GM19238 (cell line): ENCODE measurements at regions not wholly inside any gene's neighbourhood (a gene's known extent, or its start where the extent isn't known, plus 50 kb on each side); places are given as distances from the start of the nearest gene placed in this dataset.
"Not testable (repeated sequence)": the region's sequence is repeated elsewhere in the genome, so short reads cannot be mapped to it uniquely, and the experiment has no call there.

Source experiments
- DNase-seq: peaks from one replicate; pipeline ENCODE4 v3.0.0; 2011; ENCODE audit warnings: low spot score; ENCODE audit not compliant: insufficient read length

DNA sequence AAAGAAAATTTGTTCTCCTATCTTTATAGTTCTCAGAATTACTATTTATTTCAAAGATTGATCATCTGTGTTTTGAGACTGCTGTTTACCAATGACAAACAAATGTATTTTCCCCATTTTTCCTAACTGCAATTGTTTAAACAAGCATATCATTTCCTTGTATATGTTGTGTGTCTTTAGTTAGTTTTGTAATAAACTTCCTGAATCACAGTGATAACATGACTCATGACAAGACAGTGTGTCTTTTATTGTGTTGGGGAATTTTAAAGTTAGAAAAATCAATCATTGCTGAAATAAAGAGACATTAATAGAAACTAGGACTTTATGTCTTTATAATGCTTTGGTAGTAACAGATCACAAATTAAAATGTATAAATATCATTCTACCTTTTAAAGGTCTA lies 348.5 kb downstream of the KCNJ2 start:
- DNase-seq, result no peak

DNA sequence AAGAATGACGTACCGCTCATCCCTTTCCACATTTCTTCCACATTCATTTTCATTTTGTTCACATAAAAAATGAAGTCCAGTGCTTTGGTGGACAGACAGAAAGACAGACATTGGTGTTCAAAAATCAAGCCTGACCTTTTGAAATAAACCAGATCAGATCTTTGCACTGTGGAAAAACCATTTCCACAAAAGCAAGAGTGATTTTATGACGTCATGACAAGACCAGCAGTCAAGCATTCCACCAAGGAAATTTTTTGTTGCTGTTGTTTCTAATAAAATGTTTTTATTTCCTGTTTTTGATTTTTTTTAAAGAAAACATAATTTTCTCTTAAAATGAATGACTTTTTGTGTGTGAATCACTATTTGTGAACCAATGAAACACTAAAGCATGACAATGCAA lies 350.0 kb downstream of the KCNJ2 start:
- no peak for DNase-seq

DNA sequence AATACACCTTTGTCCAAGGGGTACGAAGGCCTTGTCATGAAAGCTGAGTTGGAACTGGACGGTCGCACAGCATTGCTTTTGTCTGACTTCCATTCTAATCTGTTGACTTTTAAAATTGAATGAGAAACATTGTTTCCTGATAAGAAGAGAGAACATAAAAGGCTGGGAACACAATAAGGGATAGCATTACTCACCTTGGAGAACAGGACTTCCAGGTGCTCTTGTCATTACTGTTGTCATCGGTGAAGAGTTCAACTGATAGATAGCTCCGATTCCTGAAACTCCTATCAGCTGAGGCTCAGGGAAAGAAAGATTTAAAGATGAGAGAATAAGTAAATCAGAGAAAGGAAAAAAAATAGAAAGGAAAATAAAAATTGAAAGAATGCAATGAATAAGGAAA lies 351.1 kb downstream of the KCNJ2 start:
- no peak for DNase-seq

DNA sequence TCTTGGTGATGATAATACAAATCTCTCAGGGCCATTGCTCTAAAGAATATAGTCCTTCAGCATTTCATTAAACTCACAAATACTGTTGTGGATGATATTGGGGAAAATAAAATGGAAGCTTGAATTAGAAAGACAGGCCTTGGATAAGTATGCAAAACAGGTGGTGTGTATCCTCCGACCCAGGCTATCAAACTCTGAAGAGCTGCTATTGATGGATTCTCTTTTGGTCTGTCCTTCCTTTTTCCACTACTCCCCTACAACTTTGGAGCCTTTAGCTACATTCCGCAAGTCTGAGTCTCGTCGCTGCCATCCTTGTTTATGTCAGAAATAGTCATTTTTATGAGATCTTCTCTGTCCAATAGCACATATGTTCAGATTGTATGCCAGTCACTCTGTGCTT lies 351.6 kb downstream of the KCNJ2 start:
- no peak for DNase-seq

DNA sequence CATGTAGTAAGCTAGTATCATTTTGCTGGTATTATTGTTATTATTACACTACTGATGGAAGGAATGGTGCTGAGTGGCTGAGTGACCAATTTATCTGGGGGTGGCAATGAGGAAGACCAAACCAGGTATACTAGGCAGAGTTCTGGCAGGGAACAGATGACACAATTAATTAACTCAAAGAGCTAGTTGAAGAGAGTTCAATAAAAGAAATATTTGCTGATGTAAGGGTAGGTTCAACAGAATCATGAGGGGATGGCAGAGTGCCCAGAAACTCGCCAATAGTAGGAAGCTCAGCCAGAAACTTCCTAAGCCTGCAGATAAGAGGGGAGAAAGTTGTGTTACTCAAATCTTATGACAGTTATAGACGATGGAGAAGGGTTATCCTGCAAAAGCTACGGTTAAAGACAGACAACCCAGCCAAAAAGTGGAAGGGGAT lies 352.5 kb downstream of the KCNJ2 start:
- DNase-seq, result no peak

DNA sequence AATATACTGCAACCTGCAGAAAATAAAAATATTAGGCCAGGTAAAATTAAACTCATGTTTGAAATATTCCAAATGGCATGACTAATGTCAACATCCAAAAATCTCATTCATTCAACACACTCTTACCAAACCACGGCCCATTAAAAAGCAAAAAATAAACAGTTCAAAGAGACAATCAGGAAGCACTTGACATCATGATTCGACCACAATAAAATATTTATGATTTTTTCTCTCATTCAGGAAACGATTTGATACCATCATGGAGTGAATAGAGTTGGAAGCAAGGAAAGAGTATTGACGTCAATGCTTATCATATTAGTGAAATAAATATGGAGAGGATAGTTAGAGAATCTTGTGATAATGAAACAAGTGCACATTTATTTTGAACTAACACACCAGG lies 354.1 kb downstream of the KCNJ2 start:
- no peak for DNase-seq

DNA sequence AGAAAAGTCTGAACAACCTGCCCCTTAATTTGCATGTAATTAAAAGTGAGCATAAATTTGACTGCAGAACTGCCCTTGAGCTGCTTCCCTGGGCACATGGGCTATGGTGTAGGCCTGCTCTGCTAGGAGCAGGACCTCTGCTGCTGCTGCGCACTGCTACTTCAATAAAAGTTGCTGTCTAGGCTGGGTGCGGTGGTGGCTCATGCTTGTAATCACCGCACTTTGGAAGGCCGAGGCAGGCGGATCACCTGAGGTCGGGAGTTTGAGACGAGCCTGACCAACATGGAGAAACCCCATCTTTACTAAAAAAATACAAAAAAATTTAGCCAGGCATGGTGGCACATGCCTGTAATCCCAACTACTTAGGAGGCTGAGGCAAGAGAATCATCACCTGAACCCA lies 355.7 kb downstream of the KCNJ2 start:
- DNase-seq, result not testable (repeated sequence)

DNA sequence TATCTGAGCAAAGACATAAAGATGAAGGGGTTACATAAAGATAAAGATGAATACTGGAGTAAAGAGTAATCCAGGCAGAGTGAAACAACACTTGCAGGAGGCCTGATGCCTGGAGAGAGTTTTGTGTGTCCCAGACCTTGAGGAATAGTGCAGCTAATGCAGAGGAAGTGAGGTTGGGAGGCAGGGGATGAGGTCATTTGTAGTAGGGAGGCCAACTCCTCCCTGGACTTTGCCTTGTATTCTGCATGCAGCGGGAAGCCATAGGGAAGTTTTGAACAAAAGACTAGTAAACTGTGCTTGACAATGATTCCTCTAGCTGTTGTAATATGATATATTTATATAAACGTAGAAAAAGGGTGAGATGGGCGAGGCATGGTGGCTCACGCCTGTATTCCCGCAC lies 356.6 kb downstream of the KCNJ2 start:
- no peak for DNase-seq

DNA sequence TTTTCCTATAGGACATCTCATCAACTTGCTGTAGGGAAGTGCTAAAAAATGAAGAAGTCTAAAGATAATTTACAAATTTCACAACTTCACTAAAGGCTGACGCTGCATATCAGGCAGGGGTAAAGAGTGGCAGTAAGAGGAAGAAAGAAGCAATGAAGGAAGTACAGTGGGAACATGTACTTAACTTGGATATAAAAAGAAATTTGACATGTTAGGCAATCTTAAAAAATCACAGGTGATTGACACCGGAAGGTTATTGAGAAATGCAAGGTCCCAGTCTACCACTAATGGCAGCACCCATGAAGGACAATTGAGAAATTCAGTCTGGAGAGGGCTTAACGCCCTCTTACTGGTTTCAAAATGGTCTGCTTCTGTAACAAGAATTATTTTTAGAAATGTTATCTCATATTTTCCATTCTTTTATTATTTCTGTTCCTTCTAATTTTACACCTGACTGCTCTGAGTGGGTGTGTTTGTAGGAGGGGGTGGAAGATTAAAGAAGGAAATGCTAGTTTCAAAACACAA lies 358.1 kb downstream of the KCNJ2 start:
- DNase-seq, result no peak

DNA sequence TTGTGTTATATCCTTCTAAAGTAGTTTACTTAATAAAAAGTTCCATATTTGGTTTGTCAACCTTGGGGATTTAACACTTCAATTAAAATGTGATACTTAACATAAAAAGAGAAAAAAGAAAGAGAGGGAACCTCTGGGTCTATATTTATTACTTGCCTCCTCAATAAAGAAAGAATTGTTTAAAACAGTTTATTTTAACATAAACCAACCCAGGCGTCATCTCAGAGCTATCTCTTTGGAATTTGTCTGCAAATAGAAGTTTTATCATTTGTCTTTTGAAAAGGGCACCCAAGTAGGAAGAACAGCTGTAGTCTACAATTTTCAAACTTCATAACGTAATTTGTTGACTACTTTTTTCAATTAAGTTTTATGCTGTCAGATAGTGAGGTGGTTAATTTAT lies 364.1 kb downstream of the KCNJ2 start:
- DNase-seq, result no peak

DNA sequence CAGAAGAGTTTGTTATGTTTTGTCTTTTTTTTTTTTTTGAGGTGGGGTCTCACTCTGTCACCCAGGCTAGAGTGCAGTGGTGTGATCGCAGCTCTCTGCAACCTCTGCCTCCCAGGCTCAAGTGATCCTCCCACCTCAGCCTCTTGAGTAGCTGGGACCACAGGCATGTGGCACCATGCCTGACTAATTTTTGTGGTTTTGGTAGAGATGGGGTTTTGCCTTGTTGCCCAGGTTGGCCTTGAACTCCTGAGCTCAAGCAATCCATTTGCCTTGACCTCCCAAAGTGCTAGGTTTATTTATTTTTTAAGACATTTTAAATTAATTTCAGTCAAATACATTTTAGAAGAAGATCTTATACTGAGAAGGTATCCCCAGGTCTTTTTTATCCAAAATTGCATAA lies 366.7 kb downstream of the KCNJ2 start:
- DNase-seq, result no peak

DNA sequence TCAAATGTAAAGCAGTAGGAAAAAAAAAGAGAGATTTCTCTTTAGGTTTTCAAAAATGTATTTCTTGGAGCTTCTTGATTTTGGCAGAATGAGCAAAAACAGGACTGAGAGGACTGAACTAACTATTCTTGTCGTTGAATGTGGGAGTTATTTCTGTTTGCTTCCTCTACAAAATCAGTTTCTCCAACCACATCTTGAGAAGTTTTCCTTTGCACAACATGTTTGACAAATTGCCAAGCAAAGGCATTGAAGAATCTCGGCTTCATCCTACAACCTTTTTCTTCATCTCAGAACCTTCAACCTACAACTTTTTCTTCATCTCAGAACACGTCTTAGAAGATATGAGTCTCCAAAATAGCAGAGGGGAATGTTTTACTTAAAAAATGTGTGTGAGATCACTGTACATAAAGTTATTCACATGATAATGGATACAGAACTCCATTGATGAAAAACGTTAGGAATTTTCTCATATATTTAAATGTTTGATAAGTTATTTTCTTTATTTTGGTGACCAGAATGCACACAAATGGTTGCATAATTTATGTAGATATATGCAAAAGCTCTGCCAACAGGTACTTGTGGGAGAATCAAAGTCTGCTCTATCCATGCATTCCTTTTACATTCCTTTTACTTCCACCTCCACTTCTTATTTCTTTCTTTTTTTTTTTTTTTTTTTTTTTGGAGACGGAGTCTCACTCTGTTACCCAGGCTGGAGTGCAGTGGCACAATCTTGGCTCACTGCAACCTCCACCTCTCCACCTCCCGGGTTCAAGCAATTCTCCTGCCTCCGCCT lies 370.0 kb downstream of the KCNJ2 start:
- DNase-seq, result no peak

DNA sequence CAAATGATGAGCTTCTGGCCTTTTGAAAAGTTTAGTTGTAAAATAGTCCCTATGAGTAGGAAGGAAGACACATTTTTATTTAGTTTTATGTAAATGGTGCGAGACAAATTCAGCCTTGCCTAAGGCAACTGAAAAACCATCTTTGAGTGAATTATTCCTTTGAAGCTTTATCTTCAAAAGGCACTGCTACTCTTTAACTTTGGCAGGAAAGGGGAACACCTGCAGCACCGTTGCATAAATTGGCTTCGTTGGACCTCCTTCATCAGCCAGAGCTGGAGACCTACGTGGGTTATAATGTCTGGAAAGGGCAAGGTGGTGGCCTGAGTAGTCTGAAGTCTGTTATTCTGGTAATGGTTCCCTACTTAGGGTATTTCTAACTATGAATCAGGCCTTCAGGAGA lies 373.5 kb downstream of the KCNJ2 start:
- no peak for DNase-seq

DNA sequence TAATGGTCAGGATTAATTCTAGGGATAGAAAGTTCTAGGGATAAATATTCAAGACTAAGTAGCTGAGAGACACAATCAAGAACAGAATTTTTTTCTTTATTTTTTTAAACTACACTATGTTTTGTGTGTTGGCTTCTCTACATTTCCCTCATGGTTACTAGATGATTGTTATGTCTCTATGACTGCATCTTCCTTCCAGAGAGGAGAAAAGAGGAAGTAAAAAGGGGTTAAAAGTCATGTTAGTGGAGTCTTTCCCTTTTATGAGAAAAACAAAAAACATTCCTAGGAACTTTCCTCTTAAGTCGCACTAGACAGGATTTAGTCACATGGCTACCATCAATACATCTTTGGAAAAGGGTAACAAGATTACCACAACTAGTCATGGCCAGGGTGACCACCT lies 375.0 kb downstream of the KCNJ2 start:
- no peak for DNase-seq

DNA sequence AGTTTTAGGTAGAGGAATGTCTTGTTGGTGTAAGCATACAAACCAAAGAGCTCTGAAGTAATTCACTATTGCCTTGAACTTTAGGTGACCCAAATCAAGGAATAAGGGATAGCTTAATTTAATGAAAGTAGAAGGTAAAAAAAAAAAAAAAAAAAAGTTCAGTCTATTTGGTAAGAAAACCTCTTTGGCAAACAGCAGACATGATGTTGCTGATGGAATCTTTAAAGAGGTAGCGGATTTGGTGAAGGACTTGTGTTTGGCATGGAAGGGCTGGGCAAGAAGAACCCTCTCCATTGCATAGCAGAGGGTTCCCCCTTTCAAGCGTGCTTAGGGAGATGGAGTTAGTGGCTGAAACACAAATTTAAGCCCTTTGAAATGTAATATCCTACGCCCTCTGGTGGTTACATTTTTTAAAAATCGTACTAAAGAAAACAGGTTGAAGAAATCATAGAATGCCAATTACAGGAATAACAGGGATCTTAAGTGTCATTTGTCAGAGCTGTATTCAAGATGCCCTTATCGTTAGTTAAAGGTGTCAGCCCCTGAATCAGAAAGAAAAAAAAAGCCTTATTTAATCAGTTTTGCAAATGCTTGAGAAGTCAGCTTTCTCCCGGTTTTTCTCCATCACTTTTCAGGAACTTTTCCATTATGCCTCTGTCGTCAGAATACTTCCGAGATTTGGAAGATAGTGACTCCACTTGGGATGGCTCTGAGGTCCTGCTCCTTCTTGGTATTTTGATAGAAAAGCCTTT lies 383.1 kb downstream of the KCNJ2 start:
- peak; percentile 2 for DNase-seq

DNA sequence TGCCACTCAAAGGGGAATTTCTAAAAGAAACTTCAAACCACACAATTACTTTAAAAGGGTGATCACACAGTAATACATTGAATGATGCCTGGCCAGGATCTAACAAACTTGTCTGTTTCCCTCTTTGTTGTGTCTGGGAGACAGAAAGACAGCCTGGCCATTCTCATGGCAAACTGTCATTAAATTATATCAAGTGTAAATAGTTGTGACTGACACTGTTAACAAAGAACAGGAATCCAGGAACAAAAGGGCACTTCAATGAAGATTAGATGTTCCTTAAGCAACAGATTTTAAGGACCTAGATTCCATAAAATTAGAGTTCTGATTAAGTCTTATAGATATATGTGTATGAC lies 383.6 kb downstream of the KCNJ2 start:
- no peak for DNase-seq

DNA sequence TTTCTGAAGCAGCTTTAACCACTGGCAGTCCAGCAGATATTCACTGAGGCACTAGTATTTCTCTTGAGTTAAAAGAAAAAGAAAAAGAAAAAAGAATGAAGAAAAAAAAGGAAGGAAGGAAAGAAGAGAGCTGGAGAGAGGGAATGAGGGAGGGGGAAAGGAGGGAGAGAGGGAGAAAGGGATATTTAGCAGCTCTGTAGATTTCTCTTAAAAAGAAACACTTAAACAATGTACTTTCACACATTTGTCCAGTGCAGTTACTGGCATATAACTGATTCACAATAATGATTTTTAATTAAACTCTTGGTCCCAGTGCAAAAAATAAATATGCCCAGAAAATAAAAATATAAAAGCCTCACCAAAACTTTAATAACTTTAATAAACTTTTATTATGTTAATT lies 386.4 kb downstream of the KCNJ2 start:
- DNase-seq, result no peak

DNA sequence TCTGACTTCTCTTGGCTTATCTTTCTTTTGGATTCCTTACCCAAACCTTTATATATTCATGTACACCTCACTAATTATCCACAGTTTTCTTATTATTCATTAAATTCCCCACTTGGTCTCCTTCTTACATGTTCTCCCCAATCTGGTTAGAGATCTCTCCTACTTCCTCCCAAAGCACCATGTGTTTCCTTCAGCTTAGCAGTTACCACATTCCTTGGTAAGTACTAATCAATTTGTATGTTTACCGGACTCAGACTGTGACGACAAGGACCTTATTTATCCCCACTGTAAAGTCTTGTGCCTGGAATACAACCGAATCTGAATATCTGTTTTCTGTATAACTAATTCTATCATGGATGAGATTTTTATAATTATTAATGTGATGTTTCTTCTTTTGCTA lies 389.5 kb downstream of the KCNJ2 start:
- DNase-seq, result no peak

DNA sequence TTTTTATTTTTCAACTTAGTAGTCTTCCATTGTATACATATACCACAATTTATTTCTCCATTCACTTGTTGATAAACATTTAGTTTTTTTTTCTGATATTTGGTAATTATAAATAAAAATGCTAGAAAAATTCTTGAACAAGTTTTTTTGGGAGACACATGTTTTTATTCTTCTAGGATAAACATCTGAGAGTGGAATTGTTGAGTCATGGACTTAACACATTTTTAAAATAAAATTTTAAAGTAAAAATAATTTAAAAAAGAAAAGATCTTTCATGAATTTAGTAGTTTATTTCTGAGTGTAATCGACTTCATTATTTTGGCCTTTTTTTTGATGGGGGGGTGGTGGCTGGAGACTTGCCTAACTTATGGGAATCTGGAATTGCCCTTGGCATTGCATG lies 391.1 kb downstream of the KCNJ2 start:
- DNase-seq, result no peak

DNA sequence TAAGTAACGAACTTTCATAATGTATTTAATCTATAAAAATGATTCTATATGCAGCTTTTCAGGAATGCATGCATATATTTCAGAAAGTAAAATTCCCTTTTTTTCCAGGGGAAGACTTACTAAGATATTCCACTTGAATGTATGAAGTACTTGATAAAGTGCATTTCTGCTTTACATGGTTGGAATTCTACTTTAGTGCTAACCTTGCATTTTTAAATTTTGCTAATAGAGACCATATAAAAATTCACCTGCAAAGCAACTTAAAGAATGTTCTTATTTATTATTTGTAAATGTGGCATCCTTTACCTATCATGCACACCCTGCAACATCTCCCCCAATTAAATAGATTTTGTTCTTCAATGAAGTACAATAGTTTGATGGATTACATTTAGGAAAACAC lies 392.8 kb downstream of the KCNJ2 start:
- DNase-seq, result no peak

DNA sequence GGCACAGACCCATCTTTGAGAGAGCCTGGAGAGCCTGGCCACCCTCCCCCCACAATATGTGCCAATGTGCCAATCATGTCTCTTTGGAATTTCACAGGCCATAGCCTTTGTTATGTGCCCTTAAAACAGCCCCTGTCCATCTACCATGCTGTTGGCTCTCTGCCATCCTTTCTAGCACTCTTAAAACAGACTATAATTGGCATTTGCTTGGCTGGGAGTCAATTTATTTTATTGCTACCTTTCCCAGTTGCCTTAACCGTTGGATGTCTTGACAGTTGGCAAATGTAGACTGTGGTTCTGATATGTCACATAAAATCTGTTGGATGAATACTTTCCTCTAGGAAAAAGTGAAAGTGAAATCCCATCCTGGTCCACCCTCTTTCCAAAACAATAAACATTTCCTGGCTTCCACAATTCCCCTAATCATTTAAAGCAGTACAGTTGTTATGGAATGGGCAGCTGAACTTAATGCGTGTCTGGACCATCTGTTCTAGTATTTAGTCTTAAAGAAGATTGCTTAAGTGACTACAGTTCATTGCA lies 394.0 kb downstream of the KCNJ2 start:
- DNase-seq, result no peak

DNA sequence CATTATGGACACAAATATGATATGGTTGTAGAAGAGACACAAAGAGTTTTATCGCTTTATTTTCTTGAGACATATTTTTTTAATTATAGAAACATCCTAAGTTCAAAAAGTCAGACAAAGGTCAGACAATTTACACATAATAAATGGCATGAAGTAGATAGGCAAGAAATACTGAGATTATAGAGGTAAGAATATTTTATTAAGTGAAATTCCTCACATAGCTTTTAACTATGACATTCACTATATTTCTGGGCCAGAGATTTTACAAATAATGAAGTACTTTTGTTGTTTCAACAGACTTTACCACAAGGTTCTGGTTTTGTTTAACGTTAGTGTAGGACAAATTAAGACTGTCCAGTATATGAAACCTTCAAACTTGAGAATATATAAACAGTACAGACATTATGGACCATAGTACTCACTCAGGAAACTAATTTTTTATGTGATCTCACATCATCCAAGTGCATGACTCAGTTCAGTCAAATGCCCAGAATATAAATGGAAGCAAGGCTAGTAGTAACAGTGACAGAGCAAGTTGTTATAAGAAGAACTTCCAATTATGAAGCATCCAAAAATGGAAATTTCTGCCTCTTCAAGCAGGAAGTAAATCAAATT lies 394.8 kb downstream of the KCNJ2 start:
- DNase-seq, result no peak
